GM23338 (cell line): ENCODE measurements at regions not wholly inside any gene's neighbourhood (a gene's known extent, or its start where the extent isn't known, plus 50 kb on each side); places are given as distances from the start of the nearest gene placed in this dataset.

ENCODE experiments used
- ATAC-seq: fragments of 200-7000 bp; cut with Tn5 transposase; 3 replicates; pipeline ENCODE4 v1.9.1; 2020
- DNase-seq: peaks from one replicate; pipeline ENCODE4 v3.0.0-alpha.2; 2015; ENCODE audit warnings: low spot score
- H2AFZ ChIP-seq: fragments of 200-600 bp; sonication (generic); 2 replicates; pipeline ENCODE4 v1.8.0; 2016; ENCODE audit warnings: antibody characterized with exemption, mild to moderate bottlenecking, moderate library complexity
- H3F3A ChIP-seq: fragments of 200-600 bp; sonication (generic); replicated peaks from 2 replicates; pipeline ENCODE4 v1.8.0; 2017; ENCODE audit warnings: antibody characterized with exemption, mixed run types, low read depth
- H3K27ac ChIP-seq: fragments of 200-600 bp; sonication (generic); 2 replicates; pipeline ENCODE4 v1.6.1; 2016; ENCODE audit warnings: low read depth
- H3K27me3 ChIP-seq: fragments of 200-600 bp; sonication (generic); 2 replicates; pipeline ENCODE4 v1.8.0; 2016; ENCODE audit warnings: mild to moderate bottlenecking, mixed run types, moderate library complexity; ENCODE audit not compliant: insufficient read depth
- H3K36me3 ChIP-seq: fragments of 200-600 bp; sonication (generic); 2 replicates; pipeline ENCODE4 v1.8.0; 2016; ENCODE audit warnings: mild to moderate bottlenecking; ENCODE audit not compliant: insufficient read depth
- H3K4me1 ChIP-seq: fragments of 200-600 bp; sonication (generic); 2 replicates; pipeline ENCODE4 v1.8.0; 2016; ENCODE audit warnings: mild to moderate bottlenecking, moderate library complexity; ENCODE audit not compliant: insufficient read depth
- H3K4me2 ChIP-seq: fragments of 200-600 bp; sonication (generic); 2 replicates; pipeline ENCODE4 v1.7.1; 2017; ENCODE audit warnings: mixed run types
- H3K4me3 ChIP-seq: fragments of 200-600 bp; sonication (generic); 2 replicates; pipeline ENCODE4 v1.6.1; 2016; ENCODE audit warnings: mixed run types
- H3K79me2 ChIP-seq: fragments of 200-600 bp; sonication (generic); replicated peaks from 2 replicates; pipeline ENCODE4 v1.8.0; 2017; ENCODE audit warnings: mild to moderate bottlenecking; ENCODE audit not compliant: insufficient read depth
- H3K9me2 ChIP-seq: fragments of 200-600 bp; sonication (generic); 2 replicates; pipeline ENCODE4 v1.8.0; 2017; ENCODE audit not compliant: insufficient read depth
- H4K20me1 ChIP-seq: fragments of 200-600 bp; sonication (generic); replicated peaks from 2 replicates; pipeline ENCODE4 v1.8.0; 2017; ENCODE audit warnings: mild to moderate bottlenecking; ENCODE audit not compliant: insufficient read depth
- H3K27ac Mint-ChIP-seq: 2 replicates; pipeline ENCODE4 v1.8.0; 2020; ENCODE audit warnings: inconsistent platforms, mild to moderate bottlenecking, moderate library complexity, mixed read lengths
- H3K27me3 Mint-ChIP-seq: 3 replicates; pipeline ENCODE4 v1.8.0; 2022; ENCODE audit warnings: low read depth, mild to moderate bottlenecking, moderate library complexity, mixed read lengths, inconsistent platforms; ENCODE audit not compliant: insufficient read depth, poor library complexity
- H3K36me3 Mint-ChIP-seq: 3 replicates; pipeline ENCODE4 v1.8.0; 2021; ENCODE audit warnings: low read depth, mild to moderate bottlenecking, inconsistent platforms, moderate library complexity, mixed read lengths
- H3K4me1 Mint-ChIP-seq: 3 replicates; pipeline ENCODE4 v1.8.0; 2020; ENCODE audit warnings: mild to moderate bottlenecking, inconsistent platforms, mixed read lengths
- H3K4me3 Mint-ChIP-seq: 3 replicates; pipeline ENCODE4 v1.8.0; 2021; ENCODE audit warnings: moderate library complexity, mild to moderate bottlenecking, inconsistent platforms, mixed read lengths
- H3K9me3 Mint-ChIP-seq: 3 replicates; pipeline ENCODE4 v1.8.0; 2020; ENCODE audit warnings: moderate library complexity, mild to moderate bottlenecking, inconsistent platforms, mixed read lengths
- CTCF ChIP-seq, 2 experiments: fragments of 200-600 bp in 1 of 2; sonication (generic) in 1 of 2; conservative IDR thresholded peaks; 2 replicates each; pipeline versions ENCODE4 v1.5.1 to v1.6.1; 2016 to 2017; ENCODE audit warnings: antibody characterized with exemption in 2 of 2, low read depth in 2 of 2, mild to moderate bottlenecking in 2 of 2, moderate library complexity in 1 of 2
- EZH2 ChIP-seq: fragments of 200-600 bp; sonication (generic); IDR thresholded peaks from one replicate; pipeline ENCODE4 v1.8.0; 2017; ENCODE audit warnings: antibody characterized with exemption, mild to moderate bottlenecking, low read depth; ENCODE audit not compliant: unreplicated experiment
- EZH2phosphoT487 ChIP-seq: fragments of 200-600 bp; sonication (generic); IDR thresholded peaks from one replicate; pipeline ENCODE4 v1.8.1; 2018; ENCODE audit warnings: antibody characterized with exemption; ENCODE audit not compliant: unreplicated experiment
- POLR2AphosphoS5 ChIP-seq: IDR thresholded peaks from 2 replicates; pipeline ENCODE4 v1.6.1; 2016; ENCODE audit warnings: antibody characterized with exemption, low read depth
- ZNF114 ChIP-seq: fragments of 250-450 bp; sonication (Bioruptor Pico); IDR thresholded peaks from 2 replicates; pipeline ENCODE4 v1.5.0; 2020; ENCODE audit warnings: mild to moderate bottlenecking, moderate library complexity
- TF ChIP-seq, protein P1 (sequence below): fragments of 250-450 bp; sonication (Bioruptor Pico); IDR thresholded peaks from 2 replicates; pipeline ENCODE4 v1.5.0; 2020; ENCODE audit warnings: mild to moderate bottlenecking, moderate library complexity

DNA sequence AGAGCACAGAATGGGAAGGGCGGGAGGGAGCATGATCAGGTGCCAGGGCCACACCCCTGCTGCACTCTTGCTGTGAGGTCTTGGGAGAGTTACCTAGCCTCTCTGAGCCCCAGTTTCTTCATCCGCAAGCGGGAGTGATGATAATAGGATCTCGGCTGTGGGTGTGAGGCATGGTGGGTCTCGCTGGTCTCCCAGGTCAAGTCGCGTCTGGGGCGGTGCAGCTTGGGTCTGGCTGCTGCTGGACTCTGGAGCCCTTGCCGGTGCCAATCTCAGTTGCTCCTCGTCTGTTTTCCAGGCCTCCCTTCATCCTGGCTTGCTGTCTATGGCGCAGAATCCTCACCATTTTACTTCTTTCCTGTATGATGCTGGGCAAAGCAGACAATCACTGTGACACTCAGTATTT is 130.3 kb upstream of the RAB12 start:
- ATAC-seq (no peak), DNase-seq (no peak)
- no peak overlapping the region for H3K27ac Mint-ChIP-seq
- Histone ChIP-seq H3F3A (no peaks in the 10 kb centered on the region), H3K9me2 (peaks cover 6% of the 10 kb centered on the region; the same call in 1 of the 2 replicates), H3K4me2 (no peak overlapping the region), H2AFZ (no peak overlapping the region), H3K4me1 (no peaks in the 10 kb centered on the region), H3K4me3 (no peak overlapping the region), H3K36me3 (no peaks in the 10 kb centered on the region), H3K79me2 (no peaks in the 10 kb centered on the region), H3K27me3 (no peaks in the 10 kb centered on the region), H4K20me1 (no peaks in the 10 kb centered on the region), H3K27ac (no peak overlapping the region)
- H3K36me3 Mint-ChIP-seq: no peaks in the 10 kb centered on the region; the same call in 2 of the 3 replicates
- H3K9me3 Mint-ChIP-seq: no peaks in the 10 kb centered on the region; the same call in 1 of the 3 replicates
- H3K4me3 Mint-ChIP-seq: no peak overlapping the region
- no peaks in the 10 kb centered on the region; the same call in 1 of the 3 replicates for H3K4me1 Mint-ChIP-seq
- peaks cover 8% of the 10 kb centered on the region for H3K27me3 Mint-ChIP-seq
- no peak for TF ChIP-seq POLR2AphosphoS5
- TF ChIP-seq ZNF114 (CRISPR knock-in tag): no peak
- TF ChIP-seq EZH2: no peak
- TF ChIP-seq, protein P1, sequence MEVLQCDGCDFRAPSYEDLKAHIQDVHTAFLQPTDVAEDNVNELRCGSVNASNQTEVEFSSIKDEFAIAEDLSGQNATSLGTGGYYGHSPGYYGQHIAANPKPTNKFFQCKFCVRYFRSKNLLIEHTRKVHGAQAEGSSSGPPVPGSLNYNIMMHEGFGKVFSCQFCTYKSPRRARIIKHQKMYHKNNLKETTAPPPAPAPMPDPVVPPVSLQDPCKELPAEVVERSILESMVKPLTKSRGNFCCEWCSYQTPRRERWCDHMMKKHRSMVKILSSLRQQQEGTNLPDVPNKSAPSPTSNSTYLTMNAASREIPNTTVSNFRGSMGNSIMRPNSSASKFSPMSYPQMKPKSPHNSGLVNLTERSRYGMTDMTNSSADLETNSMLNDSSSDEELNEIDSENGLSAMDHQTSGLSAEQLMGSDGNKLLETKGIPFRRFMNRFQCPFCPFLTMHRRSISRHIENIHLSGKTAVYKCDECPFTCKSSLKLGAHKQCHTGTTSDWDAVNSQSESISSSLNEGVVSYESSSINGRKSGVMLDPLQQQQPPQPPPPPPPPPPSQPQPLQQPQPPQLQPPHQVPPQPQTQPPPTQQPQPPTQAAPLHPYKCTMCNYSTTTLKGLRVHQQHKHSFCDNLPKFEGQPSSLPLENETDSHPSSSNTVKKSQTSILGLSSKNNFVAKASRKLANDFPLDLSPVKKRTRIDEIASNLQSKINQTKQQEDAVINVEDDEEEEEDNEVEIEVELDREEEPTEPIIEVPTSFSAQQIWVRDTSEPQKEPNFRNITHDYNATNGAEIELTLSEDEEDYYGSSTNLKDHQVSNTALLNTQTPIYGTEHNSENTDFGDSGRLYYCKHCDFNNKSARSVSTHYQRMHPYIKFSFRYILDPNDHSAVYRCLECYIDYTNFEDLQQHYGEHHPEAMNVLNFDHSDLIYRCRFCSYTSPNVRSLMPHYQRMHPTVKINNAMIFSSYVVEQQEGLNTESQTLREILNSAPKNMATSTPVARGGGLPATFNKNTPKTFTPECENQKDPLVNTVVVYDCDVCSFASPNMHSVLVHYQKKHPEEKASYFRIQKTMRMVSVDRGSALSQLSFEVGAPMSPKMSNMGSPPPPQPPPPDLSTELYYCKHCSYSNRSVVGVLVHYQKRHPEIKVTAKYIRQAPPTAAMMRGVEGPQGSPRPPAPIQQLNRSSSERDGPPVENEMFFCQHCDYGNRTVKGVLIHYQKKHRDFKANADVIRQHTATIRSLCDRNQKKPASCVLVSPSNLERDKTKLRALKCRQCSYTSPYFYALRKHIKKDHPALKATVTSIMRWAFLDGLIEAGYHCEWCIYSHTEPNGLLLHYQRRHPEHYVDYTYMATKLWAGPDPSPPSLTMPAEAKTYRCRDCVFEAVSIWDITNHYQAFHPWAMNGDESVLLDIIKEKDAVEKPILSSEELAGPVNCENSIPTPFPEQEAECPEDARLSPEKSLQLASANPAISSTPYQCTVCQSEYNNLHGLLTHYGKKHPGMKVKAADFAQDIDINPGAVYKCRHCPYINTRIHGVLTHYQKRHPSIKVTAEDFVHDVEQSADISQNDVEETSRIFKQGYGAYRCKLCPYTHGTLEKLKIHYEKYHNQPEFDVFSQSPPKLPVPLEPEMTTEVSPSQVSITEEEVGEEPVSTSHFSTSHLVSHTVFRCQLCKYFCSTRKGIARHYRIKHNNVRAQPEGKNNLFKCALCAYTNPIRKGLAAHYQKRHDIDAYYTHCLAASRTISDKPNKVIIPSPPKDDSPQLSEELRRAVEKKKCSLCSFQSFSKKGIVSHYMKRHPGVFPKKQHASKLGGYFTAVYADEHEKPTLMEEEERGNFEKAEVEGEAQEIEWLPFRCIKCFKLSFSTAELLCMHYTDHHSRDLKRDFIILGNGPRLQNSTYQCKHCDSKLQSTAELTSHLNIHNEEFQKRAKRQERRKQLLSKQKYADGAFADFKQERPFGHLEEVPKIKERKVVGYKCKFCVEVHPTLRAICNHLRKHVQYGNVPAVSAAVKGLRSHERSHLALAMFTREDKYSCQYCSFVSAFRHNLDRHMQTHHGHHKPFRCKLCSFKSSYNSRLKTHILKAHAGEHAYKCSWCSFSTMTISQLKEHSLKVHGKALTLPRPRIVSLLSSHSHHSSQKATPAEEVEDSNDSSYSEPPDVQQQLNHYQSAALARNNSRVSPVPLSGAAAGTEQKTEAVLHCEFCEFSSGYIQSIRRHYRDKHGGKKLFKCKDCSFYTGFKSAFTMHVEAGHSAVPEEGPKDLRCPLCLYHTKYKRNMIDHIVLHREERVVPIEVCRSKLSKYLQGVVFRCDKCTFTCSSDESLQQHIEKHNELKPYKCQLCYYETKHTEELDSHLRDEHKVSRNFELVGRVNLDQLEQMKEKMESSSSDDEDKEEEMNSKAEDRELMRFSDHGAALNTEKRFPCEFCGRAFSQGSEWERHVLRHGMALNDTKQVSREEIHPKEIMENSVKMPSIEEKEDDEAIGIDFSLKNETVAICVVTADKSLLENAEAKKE (CRISPR knock-in tag): no peak
- TF ChIP-seq EZH2phosphoT487: no peak
- no peak for TF ChIP-seq CTCF (conservative IDR thresholded peaks at IDR 0.05; ENCODE audit: low read depth in 2 of 2)
